Thoracic aorta (tissue), 2 donors: ENCODE measurements at regions not wholly inside any gene's neighbourhood (a gene's known extent, or its start where the extent isn't known, plus 50 kb on each side); places are given as distances from the start of the nearest gene placed in this dataset.
"Not testable (repeated sequence)": the region's sequence is repeated elsewhere in the genome, so short reads cannot be mapped to it uniquely, and the experiment has no call there.

Source experiments
- ATAC-seq: fragments of 150-250 bp; one replicate; pipeline ENCODE4 v1.8.0; 2017; ENCODE audit warnings: low read depth; ENCODE audit not compliant: insufficient number of reproducible peaks, low FRiP score
- DNase-seq: peaks from one replicate; pipeline ENCODE4 v3.0.0-alpha.2; 2020; ENCODE audit warnings: low spot score
- H3K27ac ChIP-seq, 2 donors: fragments of 200-600 bp; sonication (generic); 1 replicate in 1 of 2; 2 replicates in 1 of 2; pipeline ENCODE4 v1.5.1; 2016; ENCODE audit warnings: mild to moderate bottlenecking in 2 of 2, moderate library complexity in 2 of 2
- H3K27me3 ChIP-seq: fragments of 200-600 bp; sonication (generic); replicated peaks from 2 replicates; pipeline ENCODE4 v1.6.0; 2016; ENCODE audit warnings: mild to moderate bottlenecking; ENCODE audit not compliant: insufficient read depth
- H3K36me3 ChIP-seq: fragments of 200-600 bp; sonication (generic); one replicate; pipeline ENCODE4 v1.5.1; 2016
- H3K4me1 ChIP-seq, 2 donors: fragments of 200-600 bp; sonication (generic); 1 replicate in 1 of 2; 2 replicates in 1 of 2; pipeline versions ENCODE4 v1.5.1 to v1.6.0; 2016; ENCODE audit warnings: low read depth in 2 of 2, mild to moderate bottlenecking in 1 of 2; ENCODE audit not compliant: control insufficient read depth in 1 of 2
- H3K4me3 ChIP-seq: fragments of 200-600 bp; sonication (generic); 2 replicates; pipeline ENCODE4 v1.5.1; 2016; ENCODE audit warnings: mild to moderate bottlenecking
- H3K9me3 ChIP-seq: fragments of 200-600 bp; sonication (generic); 2 replicates; pipeline ENCODE4 v1.5.1; 2016
- TF ChIP-seq, protein P1 (sequence below): fragments of 200-600 bp; sonication (generic); IDR thresholded peaks from one replicate; pipeline ENCODE4 v1.5.1; 2019; ENCODE audit warnings: antibody characterized with exemption

DNA sequence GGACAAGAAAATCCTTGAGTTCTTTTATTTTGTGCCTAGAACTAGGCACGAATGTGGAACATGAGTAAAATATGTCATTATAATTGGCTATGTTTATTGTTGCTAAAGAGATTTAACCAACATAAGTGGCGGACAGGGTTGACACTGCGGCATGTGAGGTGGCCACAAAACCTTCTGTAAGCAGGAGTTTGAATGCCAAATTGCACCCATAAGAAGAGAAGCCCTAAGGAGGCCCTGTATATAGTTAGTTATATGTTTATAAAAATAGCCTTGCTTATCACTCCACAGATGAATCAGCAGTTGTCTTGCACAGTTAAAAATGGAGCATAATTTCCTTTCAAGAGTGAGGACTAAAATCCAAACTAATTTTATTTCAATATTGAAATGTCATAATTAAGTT, 336.1 kb downstream of the GBA3 start:
- TF ChIP-seq, protein P1, sequence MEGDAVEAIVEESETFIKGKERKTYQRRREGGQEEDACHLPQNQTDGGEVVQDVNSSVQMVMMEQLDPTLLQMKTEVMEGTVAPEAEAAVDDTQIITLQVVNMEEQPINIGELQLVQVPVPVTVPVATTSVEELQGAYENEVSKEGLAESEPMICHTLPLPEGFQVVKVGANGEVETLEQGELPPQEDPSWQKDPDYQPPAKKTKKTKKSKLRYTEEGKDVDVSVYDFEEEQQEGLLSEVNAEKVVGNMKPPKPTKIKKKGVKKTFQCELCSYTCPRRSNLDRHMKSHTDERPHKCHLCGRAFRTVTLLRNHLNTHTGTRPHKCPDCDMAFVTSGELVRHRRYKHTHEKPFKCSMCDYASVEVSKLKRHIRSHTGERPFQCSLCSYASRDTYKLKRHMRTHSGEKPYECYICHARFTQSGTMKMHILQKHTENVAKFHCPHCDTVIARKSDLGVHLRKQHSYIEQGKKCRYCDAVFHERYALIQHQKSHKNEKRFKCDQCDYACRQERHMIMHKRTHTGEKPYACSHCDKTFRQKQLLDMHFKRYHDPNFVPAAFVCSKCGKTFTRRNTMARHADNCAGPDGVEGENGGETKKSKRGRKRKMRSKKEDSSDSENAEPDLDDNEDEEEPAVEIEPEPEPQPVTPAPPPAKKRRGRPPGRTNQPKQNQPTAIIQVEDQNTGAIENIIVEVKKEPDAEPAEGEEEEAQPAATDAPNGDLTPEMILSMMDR, result no peak
- Histone ChIP-seq H3K27ac (no peak overlapping the region), H3K9me3 (no peaks in the 10 kb centered on the region), H3K27me3 (no peaks in the 10 kb centered on the region), H3K4me3 (no peak overlapping the region), H3K36me3 (no peaks in the 10 kb centered on the region), H3K4me1 (no peaks in the 10 kb centered on the region)
- DNase-seq (no peak), ATAC-seq (no peak)

DNA sequence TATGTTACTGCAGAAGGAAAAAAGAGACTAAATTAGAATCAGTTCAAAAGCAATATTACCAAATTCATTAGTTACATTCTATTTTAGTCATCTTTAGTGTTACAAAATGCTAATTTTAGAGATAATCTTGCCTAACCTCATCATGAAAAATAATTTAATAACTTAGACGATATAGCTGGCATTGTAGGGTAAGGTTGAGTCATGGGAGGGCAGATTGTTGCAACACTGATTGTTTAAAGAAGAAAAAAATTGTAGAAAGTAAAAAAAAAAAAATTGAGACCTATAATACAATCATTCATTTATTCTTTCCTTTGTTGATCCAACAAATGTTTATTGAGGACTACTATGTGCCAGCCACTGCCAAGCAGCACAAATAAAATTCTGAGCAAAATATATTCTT, 330.9 kb downstream of the GBA3 start:
- Histone ChIP-seq H3K4me3 (no peak overlapping the region), H3K27me3 (no peaks in the 10 kb centered on the region), H3K27ac (no peak overlapping the region), H3K4me1 (no peaks in the 10 kb centered on the region), H3K9me3 (no peaks in the 10 kb centered on the region), H3K36me3 (no peaks in the 10 kb centered on the region)
- TF ChIP-seq, protein P1, result no peak
- DNase-seq (no peak), ATAC-seq (no peak)

DNA sequence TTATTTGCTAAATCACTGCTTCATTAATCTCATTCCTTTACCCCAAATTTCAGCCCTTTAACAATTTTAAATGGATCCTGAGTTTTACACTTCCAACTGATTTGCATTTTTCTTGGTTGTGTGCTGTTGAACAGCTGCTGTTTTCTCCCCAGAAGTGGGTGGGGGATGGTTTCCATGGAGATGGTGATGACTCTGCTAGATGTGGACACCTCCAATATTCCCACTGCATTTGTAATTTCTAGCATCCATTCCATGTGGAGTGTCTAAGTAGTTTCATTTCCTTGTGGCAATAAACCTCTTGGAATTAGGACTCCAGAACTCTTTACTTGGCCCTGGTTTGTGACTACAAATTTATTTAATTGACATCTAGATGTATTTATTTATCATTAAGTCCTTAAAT, 330.4 kb downstream of the GBA3 start:
- Histone ChIP-seq H3K36me3 (no peaks in the 10 kb centered on the region), H3K27me3 (no peaks in the 10 kb centered on the region), H3K27ac (no peak overlapping the region), H3K4me1 (no peaks in the 10 kb centered on the region), H3K9me3 (no peaks in the 10 kb centered on the region), H3K4me3 (no peak overlapping the region)
- ATAC-seq (no peak), DNase-seq (no peak)
- TF ChIP-seq, protein P1, result no peak

DNA sequence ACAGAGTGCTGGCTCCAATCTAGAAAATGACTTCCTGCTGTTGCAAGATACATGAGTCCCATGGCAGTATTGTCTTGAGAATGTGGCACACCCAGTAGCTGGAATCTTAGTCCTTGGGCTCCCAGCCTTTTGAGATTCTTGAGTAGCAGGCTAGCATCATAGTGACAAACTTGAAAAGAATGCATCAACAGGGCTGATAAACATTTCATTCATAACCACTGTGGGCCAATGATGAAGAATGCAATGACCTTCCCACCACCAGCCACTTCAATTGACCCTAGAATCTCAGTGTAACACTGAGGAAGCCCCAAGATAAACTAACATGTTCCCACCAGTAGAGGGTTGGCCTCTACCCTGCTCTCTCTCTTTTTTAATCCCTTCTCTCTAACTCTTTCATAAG, 329.3 kb downstream of the GBA3 start:
- ATAC-seq, result no peak
- TF ChIP-seq, protein P1, result no peak
- no peaks in the 10 kb centered on the region for H3K9me3 ChIP-seq
- no peak for DNase-seq
- no peaks in the 10 kb centered on the region for H3K27me3 ChIP-seq
- H3K4me1 ChIP-seq, result no peaks in the 10 kb centered on the region
- no peaks in the 10 kb centered on the region for H3K36me3 ChIP-seq
- H3K27ac ChIP-seq, result no peak overlapping the region
- no peak overlapping the region for H3K4me3 ChIP-seq

DNA sequence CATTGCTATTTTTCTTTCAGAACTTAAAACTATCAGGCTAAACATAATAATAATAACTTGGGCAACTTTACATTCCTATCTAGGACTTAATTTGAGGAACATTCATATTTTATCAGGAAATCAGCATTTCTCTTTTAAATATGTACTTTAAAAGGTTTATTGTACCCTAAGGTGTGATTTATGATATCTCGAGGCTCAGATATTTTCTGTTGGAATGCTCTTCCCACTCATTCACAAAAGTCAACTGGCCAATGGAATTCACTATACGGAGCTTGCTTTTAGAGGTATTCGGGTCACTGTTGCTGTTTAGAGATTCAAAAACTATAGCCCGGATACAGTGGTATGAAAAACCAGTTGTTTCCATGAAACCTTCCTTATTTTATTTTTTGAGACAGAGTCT, 328.3 kb downstream of the GBA3 start:
- no peaks in the 10 kb centered on the region for H3K27me3 ChIP-seq
- H3K4me1 ChIP-seq, result no peaks in the 10 kb centered on the region
- H3K9me3 ChIP-seq, result no peaks in the 10 kb centered on the region
- H3K36me3 ChIP-seq, result no peaks in the 10 kb centered on the region
- H3K27ac ChIP-seq, result no peak overlapping the region
- no peak for DNase-seq
- ATAC-seq, result no peak
- no peak overlapping the region for H3K4me3 ChIP-seq
- TF ChIP-seq, protein P1, result no peak

DNA sequence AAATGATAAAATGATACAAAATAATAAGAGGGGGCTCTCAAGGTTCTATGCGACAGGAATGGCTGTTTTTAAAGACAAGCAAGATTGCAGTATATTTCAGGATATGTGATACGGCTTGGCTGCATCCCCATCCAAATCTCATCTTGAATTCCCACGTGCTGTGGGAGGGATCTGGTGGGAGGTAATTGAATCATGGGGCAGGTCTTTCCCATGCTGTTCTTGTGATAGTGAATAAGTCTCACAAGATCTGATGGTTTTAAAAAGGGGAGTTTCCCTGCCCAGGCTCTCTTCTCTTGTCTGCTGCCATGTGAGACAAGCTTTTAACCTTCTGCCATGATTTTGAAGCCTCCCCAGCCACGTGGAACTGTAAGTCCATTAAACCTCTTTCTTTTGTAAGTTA, 327.7 kb downstream of the GBA3 start:
- not testable (repeated sequence) for H3K27ac ChIP-seq, H3K9me3 ChIP-seq, ATAC-seq, DNase-seq, H3K4me3 ChIP-seq, H3K27me3 ChIP-seq, H3K36me3 ChIP-seq, H3K4me1 ChIP-seq
